ENCODE measurements at regions not wholly inside any gene's neighbourhood (a gene's known extent, or its start where the extent isn't known, plus 50 kb on each side); places are given as distances from the start of the nearest gene placed in this dataset.

DNA sequence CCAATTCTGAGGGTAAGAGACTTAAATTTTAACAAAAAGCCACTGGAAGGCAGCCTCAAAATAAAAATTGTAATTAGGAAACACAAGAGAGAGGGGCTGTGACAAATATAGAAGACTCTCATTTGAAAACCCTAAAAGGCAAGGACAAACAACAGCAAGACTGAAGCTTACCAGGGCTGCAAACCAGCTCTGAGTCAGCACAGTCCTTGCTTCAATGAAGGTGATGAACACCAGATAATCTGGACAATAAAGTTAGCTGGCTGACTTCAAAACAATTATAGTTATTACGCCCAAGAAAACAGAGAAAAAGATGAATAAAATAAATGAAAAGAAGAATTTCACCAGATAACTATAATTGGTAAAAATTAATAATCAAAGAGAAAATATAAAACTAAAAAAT, 149.3 kb upstream of the NSMCE3 start:
- Histone ChIP-seq H3K4me1 (ENCODE audit: insufficient read depth) (no peaks in the 10 kb centered on the region), H3K36me3 (no peaks in the 10 kb centered on the region), H3K27ac (no peak overlapping the region), H3K9me3 (no peaks in the 10 kb centered on the region), H3K4me3 (no peak overlapping the region), H3K27me3 (no peaks in the 10 kb centered on the region)
- intact Hi-C loops (cut with DNase I): no loop called here
- TF ChIP-seq CTCF (IDR thresholded peaks at IDR 0.05) (no peak), POLR2A (IDR thresholded peaks at IDR 0.05) (no peak), EP300 (IDR thresholded peaks at IDR 0.05) (no peak)
- WGBS, 3 donors: 89 to 93% (median 91%) methylated on average over 1 of the region's 1 CpG
- DNase-seq: no peak

DNA sequence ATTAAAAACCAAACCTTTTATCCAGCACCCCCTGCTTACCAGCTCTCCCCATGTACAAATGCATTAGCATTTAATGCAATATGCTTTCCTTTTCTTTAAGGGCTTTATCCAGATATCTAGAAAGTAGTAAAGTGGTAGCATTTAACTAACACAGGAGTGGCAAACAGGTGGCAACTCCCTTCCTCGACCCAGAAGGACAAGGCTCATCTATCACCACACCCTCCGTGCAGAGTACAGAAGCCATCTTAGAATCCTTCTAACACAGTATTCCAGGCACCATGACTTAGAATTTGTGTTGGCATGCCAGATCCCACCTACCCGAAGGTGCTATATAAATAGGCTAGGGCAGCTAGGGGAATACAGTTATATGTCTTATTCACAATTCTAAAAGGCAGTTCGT, 148.6 kb upstream of the NSMCE3 start:
- WGBS, 3 donors: 62 to 74% (median 70%) methylated on average over 4 of the region's 4 CpGs
- no peaks in the 10 kb centered on the region for H3K4me1 ChIP-seq (ENCODE audit: insufficient read depth)
- no peaks in the 10 kb centered on the region for H3K36me3 ChIP-seq
- intact Hi-C loops (cut with DNase I): no loop called here
- DNase-seq: no peak
- TF ChIP-seq POLR2A (IDR thresholded peaks at IDR 0.05): no peak
- TF ChIP-seq EP300 (IDR thresholded peaks at IDR 0.05): no peak
- no peak for TF ChIP-seq CTCF (IDR thresholded peaks at IDR 0.05)
- no peak overlapping the region for H3K4me3 ChIP-seq
- H3K27ac ChIP-seq: no peak overlapping the region
- no peaks in the 10 kb centered on the region for H3K27me3 ChIP-seq
- H3K9me3 ChIP-seq: no peaks in the 10 kb centered on the region

DNA sequence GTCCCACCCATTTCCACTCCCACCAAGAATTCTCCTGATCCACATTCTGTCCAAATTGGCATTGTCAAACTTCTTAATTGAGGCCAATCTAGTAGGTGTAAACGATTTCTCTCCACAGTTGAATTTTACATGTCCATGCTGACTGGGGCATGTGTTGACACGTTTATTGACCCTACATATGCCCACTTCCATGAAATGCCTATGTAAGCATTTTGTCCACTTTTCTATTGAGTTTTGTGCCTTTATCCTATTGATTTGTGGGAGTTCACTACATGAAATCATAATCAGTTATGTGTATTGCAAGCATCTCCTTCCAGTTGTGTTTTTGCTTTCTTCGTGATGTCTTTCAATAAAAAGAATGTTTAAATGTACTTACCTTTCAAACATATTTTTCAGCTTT, 141.7 kb upstream of the NSMCE3 start:
- 79 to 90% (median 85%) methylated on average over 3 of the region's 3 CpGs for WGBS, 3 donors
- DNase-seq: no peak

DNA sequence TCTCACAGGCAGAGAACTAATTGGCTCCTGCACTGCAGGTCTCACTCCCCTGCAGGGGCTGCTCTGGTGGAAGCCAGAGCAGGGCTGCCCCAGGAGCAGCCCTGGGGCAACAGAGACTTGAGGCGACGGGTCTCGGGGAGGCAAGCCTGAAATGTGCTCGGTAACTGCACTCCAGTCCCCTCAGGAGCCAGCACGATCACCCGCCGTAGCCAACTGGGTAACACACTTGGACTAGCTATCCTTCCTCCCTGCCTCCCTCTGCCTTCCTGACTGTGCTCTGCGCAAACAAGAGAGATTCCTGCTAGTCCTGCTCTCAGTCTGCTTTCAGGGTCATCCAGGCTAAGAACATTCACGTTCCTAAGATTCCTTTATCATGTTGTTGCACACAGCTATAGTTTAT, 140.7 kb upstream of the NSMCE3 start:
- Histone ChIP-seq H3K9me3 (no peaks in the 10 kb centered on the region), H3K4me1 (ENCODE audit: insufficient read depth) (no peaks in the 10 kb centered on the region), H3K36me3 (no peaks in the 10 kb centered on the region), H3K27ac (no peak overlapping the region), H3K4me3 (no peak overlapping the region), H3K27me3 (peaks cover 2% of the 10 kb centered on the region)
- TF ChIP-seq EP300 (IDR thresholded peaks at IDR 0.05) (no peak), POLR2A (IDR thresholded peaks at IDR 0.05) (no peak), CTCF (IDR thresholded peaks at IDR 0.05) (no peak)
- 13 to 29% (median 19%) methylated on average over 9 of the region's 9 CpGs for WGBS, 3 donors
- DNase-seq: no peak
- intact Hi-C loops (cut with DNase I): no loop called here

More for the DNA sequence above, 141.7 kb upstream of the NSMCE3 start:
- Histone ChIP-seq H3K36me3 (no peaks in the 10 kb centered on the region), H3K27ac (no peak overlapping the region), H3K4me1 (ENCODE audit: insufficient read depth) (no peaks in the 10 kb centered on the region), H3K27me3 (peaks cover 2% of the 10 kb centered on the region), H3K4me3 (no peak overlapping the region), H3K9me3 (no peaks in the 10 kb centered on the region)
- TF ChIP-seq EP300 (IDR thresholded peaks at IDR 0.05) (no peak), CTCF (IDR thresholded peaks at IDR 0.05) (no peak), POLR2A (IDR thresholded peaks at IDR 0.05) (no peak)
- intact Hi-C loops (cut with DNase I): no loop called here

GRCh38 chr15:29409890-29410289, 140.3 kb upstream of the NSMCE3 start:
- H3K4me3 ChIP-seq: no peak overlapping the region
- peaks cover 2% of the 10 kb centered on the region for H3K27me3 ChIP-seq
- H3K27ac ChIP-seq: no peak overlapping the region
- H3K4me1 ChIP-seq (ENCODE audit: insufficient read depth): no peaks in the 10 kb centered on the region
- no peak for TF ChIP-seq CTCF (IDR thresholded peaks at IDR 0.05)
- no peak for TF ChIP-seq EP300 (IDR thresholded peaks at IDR 0.05)
- no peak for TF ChIP-seq POLR2A (IDR thresholded peaks at IDR 0.05)
- no peaks in the 10 kb centered on the region for H3K9me3 ChIP-seq
- intact Hi-C loops (cut with DNase I): no loop called here
- WGBS, 3 donors: 56 to 78% (median 64%) methylated on average over 8 of the region's 8 CpGs
- DNase-seq: no peak
- H3K36me3 ChIP-seq: no peaks in the 10 kb centered on the region

Data from ovary (tissue), 7 donors.